ENCODE measurements at regions not wholly inside any gene's neighbourhood (a gene's known extent, or its start where the extent isn't known, plus 50 kb on each side); places are given as distances from the start of the nearest gene placed in this dataset.

DNA sequence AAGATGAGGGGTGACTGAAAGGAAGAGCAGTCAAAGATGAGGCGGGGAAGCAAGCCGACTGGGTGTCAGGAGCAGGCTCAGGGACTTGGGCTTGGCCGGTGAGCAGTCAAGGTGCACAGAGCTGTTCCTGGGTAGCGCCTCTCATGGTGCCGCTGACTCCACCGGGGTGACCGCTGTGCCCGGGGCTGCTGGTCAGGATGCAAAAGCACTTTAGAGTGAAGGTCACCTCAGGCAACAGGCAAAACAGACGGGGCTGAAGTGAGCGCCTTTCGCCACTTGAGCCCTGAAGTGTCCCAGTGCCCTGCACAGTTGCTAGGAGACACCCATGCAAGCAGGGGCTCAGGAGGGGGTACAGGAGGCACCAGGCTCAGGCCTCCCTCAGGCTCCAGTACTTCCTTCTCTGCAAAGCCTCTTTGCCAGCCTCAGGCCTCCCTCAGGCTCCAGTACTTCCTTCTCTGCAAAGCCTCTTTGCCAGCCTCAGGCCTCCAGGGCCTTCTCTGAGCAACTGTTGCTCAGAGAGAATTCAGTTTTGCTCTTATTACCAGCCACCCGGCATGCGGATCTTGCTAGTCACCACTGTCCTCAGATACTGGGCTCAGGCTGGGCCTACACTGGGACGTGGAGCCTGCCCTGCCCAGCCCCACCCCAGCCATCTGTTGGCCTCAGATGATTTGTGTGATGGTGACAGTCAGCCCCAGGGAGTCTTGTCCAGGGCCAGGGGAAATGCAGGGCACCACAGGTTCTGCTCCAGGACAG is 99.7 kb upstream of the IRF2BP2 start:
- H3K27ac ChIP-seq = peak overlapping the region in 2 of 4 donors; percentile 40 to 60
- H3K9me3 ChIP-seq = no peaks in the 10 kb centered on the region
- TF ChIP-seq, protein P1, sequence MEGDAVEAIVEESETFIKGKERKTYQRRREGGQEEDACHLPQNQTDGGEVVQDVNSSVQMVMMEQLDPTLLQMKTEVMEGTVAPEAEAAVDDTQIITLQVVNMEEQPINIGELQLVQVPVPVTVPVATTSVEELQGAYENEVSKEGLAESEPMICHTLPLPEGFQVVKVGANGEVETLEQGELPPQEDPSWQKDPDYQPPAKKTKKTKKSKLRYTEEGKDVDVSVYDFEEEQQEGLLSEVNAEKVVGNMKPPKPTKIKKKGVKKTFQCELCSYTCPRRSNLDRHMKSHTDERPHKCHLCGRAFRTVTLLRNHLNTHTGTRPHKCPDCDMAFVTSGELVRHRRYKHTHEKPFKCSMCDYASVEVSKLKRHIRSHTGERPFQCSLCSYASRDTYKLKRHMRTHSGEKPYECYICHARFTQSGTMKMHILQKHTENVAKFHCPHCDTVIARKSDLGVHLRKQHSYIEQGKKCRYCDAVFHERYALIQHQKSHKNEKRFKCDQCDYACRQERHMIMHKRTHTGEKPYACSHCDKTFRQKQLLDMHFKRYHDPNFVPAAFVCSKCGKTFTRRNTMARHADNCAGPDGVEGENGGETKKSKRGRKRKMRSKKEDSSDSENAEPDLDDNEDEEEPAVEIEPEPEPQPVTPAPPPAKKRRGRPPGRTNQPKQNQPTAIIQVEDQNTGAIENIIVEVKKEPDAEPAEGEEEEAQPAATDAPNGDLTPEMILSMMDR (IDR thresholded peaks at IDR 0.05) = no peak
- TF ChIP-seq POLR2A (IDR thresholded peaks at IDR 0.05) = no peak
- H3K4me1 ChIP-seq = peaks cover 0 to 18% (median 0%) of the 10 kb centered on the region in 4 donors
- H3K4me3 ChIP-seq = no peak overlapping the region
- H3K36me3 ChIP-seq = no peaks in the 10 kb centered on the region
- H3K27me3 ChIP-seq = no peaks in the 10 kb centered on the region
- DNase-seq = no peak

DNA sequence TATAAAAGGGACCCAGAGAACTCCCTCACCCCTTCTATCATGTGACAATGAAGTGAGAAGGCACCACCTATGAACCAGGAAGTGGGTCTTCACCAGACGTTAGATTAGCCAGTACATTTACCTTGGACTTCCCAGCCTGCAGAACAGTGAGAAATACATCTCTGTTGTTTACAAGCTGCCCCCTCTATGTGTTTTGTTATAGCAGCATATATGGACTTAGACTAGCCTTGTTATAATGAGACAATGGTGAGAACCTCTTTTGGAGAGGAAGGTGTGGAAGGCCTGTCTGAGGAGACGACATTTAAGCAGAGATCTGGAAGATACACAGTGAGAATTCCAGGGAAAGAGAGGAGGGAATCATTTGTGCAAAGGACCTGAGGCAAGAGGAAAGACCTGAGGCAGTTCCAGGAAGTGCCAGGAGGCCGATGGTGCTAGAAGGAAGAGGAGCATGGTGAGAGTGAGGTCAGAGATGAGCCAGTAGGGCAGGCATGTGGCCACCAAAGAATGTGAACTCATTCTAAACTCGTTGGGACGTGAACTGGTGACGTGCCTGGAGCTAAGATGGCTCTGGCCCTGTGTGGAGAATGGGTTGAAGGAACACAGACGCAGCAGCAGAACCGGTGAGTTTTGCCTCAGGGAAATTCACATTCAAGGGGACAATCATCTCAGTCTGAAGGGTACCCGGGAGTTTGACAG is 98.9 kb upstream of the IRF2BP2 start:
- TF ChIP-seq POLR2A (IDR thresholded peaks at IDR 0.05) = no peak
- TF ChIP-seq, protein P1 (IDR thresholded peaks at IDR 0.05) = no peak
- H3K27me3 ChIP-seq = no peaks in the 10 kb centered on the region
- peak overlapping the region in 1 of 4 donors; percentile 60 for H3K27ac ChIP-seq
- DNase-seq = no peak
- H3K4me1 ChIP-seq = peaks cover 0 to 18% (median 0%) of the 10 kb centered on the region in 4 donors
- no peaks in the 10 kb centered on the region for H3K9me3 ChIP-seq
- no peak overlapping the region for H3K4me3 ChIP-seq
- H3K36me3 ChIP-seq = no peaks in the 10 kb centered on the region

DNA sequence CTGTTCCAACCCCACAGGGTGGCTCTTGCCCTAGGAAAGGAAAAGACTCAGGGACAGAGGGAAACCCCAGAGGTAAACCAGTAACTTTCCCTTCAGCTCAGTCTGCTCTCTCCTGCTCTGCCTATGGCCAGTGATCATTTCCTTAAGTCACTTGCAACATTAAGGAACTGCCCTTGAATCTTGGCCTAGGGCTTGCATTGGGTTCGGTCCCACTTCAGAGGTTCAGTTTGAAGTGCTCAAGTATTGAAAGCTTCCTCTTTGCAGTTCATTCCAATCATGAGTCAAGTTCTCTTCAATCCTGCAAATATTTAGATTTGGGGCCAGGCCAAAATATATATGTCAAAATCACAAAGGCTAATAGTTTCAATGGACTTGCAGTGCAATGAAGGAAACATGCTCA is 97.7 kb upstream of the IRF2BP2 start:
- H3K9me3 ChIP-seq = no peaks in the 10 kb centered on the region
- TF ChIP-seq, protein P1 (IDR thresholded peaks at IDR 0.05) = no peak
- no peak for TF ChIP-seq POLR2A (IDR thresholded peaks at IDR 0.05)
- DNase-seq = no peak
- no peaks in the 10 kb centered on the region for H3K36me3 ChIP-seq
- H3K4me3 ChIP-seq = no peak overlapping the region
- H3K4me1 ChIP-seq = peaks cover 0 to 11% (median 0%) of the 10 kb centered on the region in 4 donors
- H3K27me3 ChIP-seq = no peaks in the 10 kb centered on the region
- H3K27ac ChIP-seq = no peak overlapping the region

DNA sequence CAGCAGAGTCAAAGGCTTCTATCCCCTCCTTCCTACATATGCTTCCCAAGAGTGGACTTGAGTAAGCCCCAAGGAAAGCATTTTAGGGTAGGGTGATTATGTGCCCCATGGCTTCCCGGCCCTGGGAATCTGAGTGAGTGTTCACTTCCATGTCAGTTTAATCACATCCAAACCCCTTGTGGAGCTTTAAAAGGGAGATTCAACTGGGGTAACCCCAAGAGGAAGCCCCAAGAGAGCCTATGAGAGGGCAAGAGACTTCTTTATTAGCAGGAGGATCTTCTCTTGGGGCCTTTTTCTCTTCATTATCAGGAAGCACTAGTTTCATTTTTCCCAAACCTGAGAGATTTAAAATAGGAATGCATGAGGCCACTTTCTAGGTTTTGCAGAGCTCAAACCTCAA is 97.0 kb upstream of the IRF2BP2 start:
- Histone ChIP-seq H3K4me3 (no peak overlapping the region), H3K4me1 (peaks cover 0 to 11% (median 0%) of the 10 kb centered on the region in 4 donors), H3K27ac (no peak overlapping the region), H3K9me3 (no peaks in the 10 kb centered on the region), H3K36me3 (no peaks in the 10 kb centered on the region), H3K27me3 (no peaks in the 10 kb centered on the region)
- DNase-seq = no peak
- no peak for TF ChIP-seq POLR2A (IDR thresholded peaks at IDR 0.05)
- TF ChIP-seq, protein P1 (IDR thresholded peaks at IDR 0.05) = no peak

GRCh38 chr1:234706199-234706598 is 96.2 kb upstream of the IRF2BP2 start:
- TF ChIP-seq, protein P1 (IDR thresholded peaks at IDR 0.05) = no peak
- no peak for TF ChIP-seq POLR2A (IDR thresholded peaks at IDR 0.05)
- DNase-seq = no peak
- peaks cover 0 to 11% (median 0%) of the 10 kb centered on the region in 4 donors for H3K4me1 ChIP-seq
- no peaks in the 10 kb centered on the region for H3K9me3 ChIP-seq
- H3K4me3 ChIP-seq = no peak overlapping the region
- no peaks in the 10 kb centered on the region for H3K36me3 ChIP-seq
- H3K27ac ChIP-seq = no peak overlapping the region
- H3K27me3 ChIP-seq = no peaks in the 10 kb centered on the region
